Brain microvascular endothelial cell (primary cell): ENCODE measurements at regions not wholly inside any gene's neighbourhood (a gene's known extent, or its start where the extent isn't known, plus 50 kb on each side); places are given as distances from the start of the nearest gene placed in this dataset.
"Not testable (repeated sequence)": the region's sequence is repeated elsewhere in the genome, so short reads cannot be mapped to it uniquely, and the experiment has no call there.

Experiments used
- DNase-seq: peaks from one replicate; pipeline ENCODE4 v3.0.0-alpha.2; 2020
- H3K27ac ChIP-seq: fragments of 250-450 bp; sonication (Bioruptor Pico); 2 replicates; pipeline ENCODE4 v1.5.1; 2020; ENCODE audit warnings: mild to moderate bottlenecking, moderate library complexity
- H3K27me3 ChIP-seq: fragments of 250-450 bp; sonication (Bioruptor Pico); replicated peaks from 2 replicates; pipeline ENCODE4 v1.5.1; 2020; ENCODE audit warnings: mild to moderate bottlenecking
- H3K36me3 ChIP-seq: fragments of 250-450 bp; sonication (Bioruptor Pico); replicated peaks from 2 replicates; pipeline ENCODE4 v1.5.1; 2020; ENCODE audit warnings: mild to moderate bottlenecking
- H3K4me3 ChIP-seq: 2 replicates; pipeline ENCODE4 v1.5.1; 2011; ENCODE audit warnings: low read depth, mild to moderate bottlenecking, control low read depth, low read length, moderate library complexity
- CTCF ChIP-seq: IDR thresholded peaks from 2 replicates; pipeline ENCODE4 v1.5.1; 2011; ENCODE audit warnings: low read depth, mild to moderate bottlenecking, moderate library complexity, low read length, control low read depth, inconsistent platforms; ENCODE audit errors: missing control alignments
- in situ Hi-C: cut with HindIII; loops from 2 replicates; pipeline ENCODE4 v1.10.0; 2017; ENCODE audit warnings: low sequenced_read_pairs, low pct_ligation_motif_present

GRCh38 chr14:37824939-37825712 is 229.7 kb downstream of the TTC6 start:
- H3K4me3 ChIP-seq: no peak overlapping the region
- no peaks in the 10 kb centered on the region for H3K36me3 ChIP-seq
- TF ChIP-seq CTCF: no peak
- in situ Hi-C loops: no loop called here
- DNase-seq: no peak
- no peak overlapping the region for H3K27ac ChIP-seq
- no peaks in the 10 kb centered on the region for H3K27me3 ChIP-seq

- no peak for TF ChIP-seq CTCF
- H3K36me3 ChIP-seq: no peaks in the 10 kb centered on the region
- no peaks in the 10 kb centered on the region for H3K27me3 ChIP-seq
- no peak for DNase-seq
- in situ Hi-C loops: no loop called here
- H3K27ac ChIP-seq: no peak overlapping the region
- no peak overlapping the region for H3K4me3 ChIP-seq
Observed at GRCh38 chr14:37826869-37827268, 231.4 kb downstream of the TTC6 start.

GRCh38 chr14:37830271-37830670 is 234.8 kb downstream of the TTC6 start:
- Histone ChIP-seq H3K27ac (no peak overlapping the region), H3K36me3 (no peaks in the 10 kb centered on the region), H3K4me3 (no peak overlapping the region), H3K27me3 (no peaks in the 10 kb centered on the region)
- in situ Hi-C loops: no loop called here
- TF ChIP-seq CTCF: no peak
- DNase-seq: no peak

GRCh38 chr14:37834275-37834674 is 238.8 kb downstream of the TTC6 start:
- H3K27ac ChIP-seq: no peak overlapping the region
- H3K27me3 ChIP-seq: no peaks in the 10 kb centered on the region
- TF ChIP-seq CTCF: no peak
- in situ Hi-C loops: no loop called here
- H3K36me3 ChIP-seq: no peaks in the 10 kb centered on the region
- no peak overlapping the region for H3K4me3 ChIP-seq
- no peak for DNase-seq

- in situ Hi-C loops, H3K4me3 ChIP-seq, H3K27ac ChIP-seq, DNase-seq, H3K36me3 ChIP-seq, H3K27me3 ChIP-seq: not testable (repeated sequence)
Observed at GRCh38 chr14:37838778-37839177, 243.3 kb downstream of the TTC6 start.

- H3K27me3 ChIP-seq, DNase-seq, in situ Hi-C loops, H3K36me3 ChIP-seq, H3K27ac ChIP-seq, H3K4me3 ChIP-seq: not testable (repeated sequence)
Observed at GRCh38 chr14:37841039-37841438, 245.6 kb downstream of the TTC6 start.

- Histone ChIP-seq H3K27ac (no peak overlapping the region), H3K36me3 (no peaks in the 10 kb centered on the region), H3K27me3 (no peaks in the 10 kb centered on the region), H3K4me3 (no peak overlapping the region)
- no peak for DNase-seq
- TF ChIP-seq CTCF: no peak
- in situ Hi-C loops: no loop called here
Observed at GRCh38 chr14:37842106-37842505, 246.7 kb downstream of the TTC6 start.
